ENCODE measurements at regions not wholly inside any gene's neighbourhood (a gene's known extent, or its start where the extent isn't known, plus 50 kb on each side); places are given as distances from the start of the nearest gene placed in this dataset.
"Not testable (repeated sequence)": the region's sequence is repeated elsewhere in the genome, so short reads cannot be mapped to it uniquely, and the experiment has no call there.

DNA sequence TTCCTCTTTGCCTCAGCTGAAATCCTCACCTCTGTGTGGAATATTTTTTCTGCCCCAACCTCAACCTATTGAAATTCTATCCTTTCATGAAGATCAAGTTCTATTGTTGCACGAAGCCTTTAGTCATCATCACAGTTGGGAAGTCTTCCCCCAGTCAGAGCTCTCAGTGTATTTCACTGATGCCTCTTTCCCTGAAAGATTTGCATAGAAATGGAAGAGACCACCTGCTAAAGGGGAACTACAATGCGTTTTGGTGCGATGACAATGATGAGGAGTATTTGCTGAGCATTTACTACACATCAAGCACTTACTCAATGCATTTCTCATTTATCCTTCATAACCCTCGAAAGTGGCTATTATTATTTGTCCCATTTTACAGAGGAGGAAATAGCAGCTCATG, 151.2 kb upstream of the KLF3 start:
- peaks cover 14% of the 10 kb centered on the region; the same call in 1 of the 2 replicates for H3K4me1 ChIP-seq (ENCODE audit: insufficient read depth, low read length)
- H3K36me3 ChIP-seq (ENCODE audit: insufficient read depth, low read length) = no peaks in the 10 kb centered on the region
- H3K9me3 ChIP-seq (ENCODE audit: control insufficient read depth, insufficient read depth, low read length) = no peaks in the 10 kb centered on the region
- H3K9ac ChIP-seq (ENCODE audit: low read depth, low read length) = no peak overlapping the region

- H3K4me1 ChIP-seq (ENCODE audit: insufficient read depth, low read length) = peaks cover 14% of the 10 kb centered on the region; the same call in 1 of the 2 replicates
- no peaks in the 10 kb centered on the region for H3K9me3 ChIP-seq (ENCODE audit: control insufficient read depth, insufficient read depth, low read length)
- H3K9ac ChIP-seq (ENCODE audit: low read depth, low read length) = no peak overlapping the region
- H3K36me3 ChIP-seq (ENCODE audit: insufficient read depth, low read length) = no peaks in the 10 kb centered on the region
Measured at GRCh38 chr4:38514465-38515146, 149.4 kb upstream of the KLF3 start.

DNA sequence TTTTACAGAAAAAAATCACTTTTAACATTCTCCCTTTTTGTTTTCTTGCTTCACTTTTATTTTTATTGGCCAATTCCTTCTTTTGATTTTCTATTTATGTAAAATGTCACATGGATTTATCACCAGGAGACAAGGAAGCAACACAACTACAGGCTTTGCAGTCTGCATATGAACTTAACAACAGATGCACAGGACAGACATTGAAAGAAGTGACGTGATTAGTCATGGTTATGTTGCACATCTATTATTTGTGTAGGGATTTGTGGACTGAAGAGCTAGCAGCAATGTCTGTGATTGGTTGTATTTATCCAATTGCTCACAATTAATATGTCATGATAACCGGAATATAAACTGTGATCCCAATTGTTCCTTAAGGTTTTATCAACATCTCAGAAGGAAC, 147.8 kb upstream of the KLF3 start:
- H3K9me3 ChIP-seq (ENCODE audit: control insufficient read depth, insufficient read depth, low read length) = no peaks in the 10 kb centered on the region
- H3K4me1 ChIP-seq (ENCODE audit: insufficient read depth, low read length) = peaks cover 14% of the 10 kb centered on the region; the same call in 1 of the 2 replicates
- no peaks in the 10 kb centered on the region for H3K36me3 ChIP-seq (ENCODE audit: insufficient read depth, low read length)
- no peak overlapping the region for H3K9ac ChIP-seq (ENCODE audit: low read depth, low read length)

- H3K9ac ChIP-seq (ENCODE audit: low read depth, low read length) = no peak overlapping the region
- no peaks in the 10 kb centered on the region for H3K36me3 ChIP-seq (ENCODE audit: insufficient read depth, low read length)
- H3K4me1 ChIP-seq (ENCODE audit: insufficient read depth, low read length) = 0 out of 2 replicates have a peak, but pooled peaks cover 3% of the 10 kb centered on the region
- H3K9me3 ChIP-seq (ENCODE audit: control insufficient read depth, insufficient read depth, low read length) = no peaks in the 10 kb centered on the region
Measured at GRCh38 chr4:38519666-38520065, 144.3 kb upstream of the KLF3 start.

- Histone ChIP-seq H3K4me1 (ENCODE audit: insufficient read depth, low read length) (no peaks in the 10 kb centered on the region), H3K36me3 (ENCODE audit: insufficient read depth, low read length) (no peaks in the 10 kb centered on the region), H3K9me3 (ENCODE audit: control insufficient read depth, insufficient read depth, low read length) (no peaks in the 10 kb centered on the region)
Measured at GRCh38 chr4:38523054-38523453, 140.9 kb upstream of the KLF3 start.

DNA sequence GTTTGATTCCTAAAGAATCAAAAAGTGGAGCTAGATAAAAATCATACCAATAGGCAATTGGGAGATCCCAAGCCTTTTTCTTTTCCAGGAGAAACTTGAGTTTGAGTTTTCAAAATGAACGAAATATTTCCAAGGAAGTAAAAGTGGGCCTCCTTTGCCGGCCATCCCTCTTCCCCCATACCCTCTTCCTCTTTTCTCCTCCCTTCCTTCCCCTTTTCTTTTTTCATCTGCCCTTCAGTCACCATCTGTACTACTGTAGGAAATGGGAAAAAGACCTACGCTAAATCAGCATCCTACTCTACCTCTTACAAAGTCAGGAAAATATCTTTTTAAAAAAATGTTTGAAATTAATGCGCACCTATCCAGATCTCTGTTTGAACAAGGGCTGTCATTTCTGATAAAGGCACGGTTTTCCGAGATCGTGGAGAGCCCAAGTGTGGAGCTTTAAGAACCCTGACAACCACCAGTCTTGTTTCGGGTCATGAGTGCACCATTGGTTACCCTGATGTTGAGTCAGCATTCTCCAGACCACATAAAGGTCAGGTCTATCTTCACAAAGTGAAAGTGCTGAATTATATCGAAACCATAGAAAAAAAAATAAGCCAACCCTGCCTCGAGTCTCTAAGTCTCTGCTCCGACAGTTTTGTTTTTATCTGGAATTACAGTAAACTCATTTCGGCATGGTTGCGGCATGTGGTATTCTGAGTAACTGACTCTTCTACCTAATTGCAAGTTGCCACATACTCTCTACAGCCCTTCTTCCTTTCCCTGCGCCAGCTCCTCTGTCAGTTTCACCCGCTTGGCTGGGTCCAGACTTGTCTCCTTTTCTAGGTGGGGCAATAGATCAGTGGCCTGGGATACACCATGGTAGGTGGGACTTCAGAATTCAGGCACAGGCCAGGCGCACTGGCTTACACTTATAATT, 140.2 kb upstream of the KLF3 start:
- no peaks in the 10 kb centered on the region for H3K36me3 ChIP-seq (ENCODE audit: insufficient read depth, low read length)
- no peaks in the 10 kb centered on the region for H3K4me1 ChIP-seq (ENCODE audit: insufficient read depth, low read length)
- H3K9me3 ChIP-seq (ENCODE audit: control insufficient read depth, insufficient read depth, low read length) = no peaks in the 10 kb centered on the region
- no peak overlapping the region for H3K9ac ChIP-seq (ENCODE audit: low read depth, low read length)

More at GRCh38 chr4:38523054-38523453, 140.9 kb upstream of the KLF3 start:
- H3K9ac ChIP-seq (ENCODE audit: low read depth, low read length) = no peak overlapping the region

DNA sequence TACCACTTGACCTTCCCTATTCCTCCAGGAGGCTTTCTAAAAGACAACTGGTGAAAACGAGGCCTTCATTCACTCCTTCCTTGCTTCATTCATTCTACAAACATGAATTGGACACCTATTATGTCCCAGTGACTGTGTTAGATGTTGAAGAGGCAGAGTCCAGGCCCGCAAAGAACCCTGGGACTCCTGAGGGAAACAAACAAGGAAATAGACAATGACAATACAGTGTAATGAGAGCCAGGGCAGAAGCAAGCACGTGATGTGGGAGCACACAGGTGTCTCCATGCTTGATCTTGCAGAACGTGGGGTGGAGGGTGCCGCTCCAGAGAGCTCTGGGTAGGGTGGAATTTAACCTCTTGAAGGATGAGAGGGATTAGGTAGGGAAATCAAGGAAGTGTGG, 137.6 kb upstream of the KLF3 start:
- H3K4me1 ChIP-seq (ENCODE audit: insufficient read depth, low read length) = peaks cover 5% of the 10 kb centered on the region; the same call in 1 of the 2 replicates
- no peak overlapping the region for H3K9ac ChIP-seq (ENCODE audit: low read depth, low read length)
- H3K9me3 ChIP-seq (ENCODE audit: control insufficient read depth, insufficient read depth, low read length) = no peaks in the 10 kb centered on the region
- no peaks in the 10 kb centered on the region for H3K36me3 ChIP-seq (ENCODE audit: insufficient read depth, low read length)

GRCh38 chr4:38529189-38530115, 134.5 kb upstream of the KLF3 start:
- H3K9me3 ChIP-seq (ENCODE audit: control insufficient read depth, insufficient read depth, low read length) = no peaks in the 10 kb centered on the region
- H3K9ac ChIP-seq (ENCODE audit: low read depth, low read length) = no peak overlapping the region
- no peaks in the 10 kb centered on the region for H3K36me3 ChIP-seq (ENCODE audit: insufficient read depth, low read length)
- H3K4me1 ChIP-seq (ENCODE audit: insufficient read depth, low read length) = peaks cover 6% of the 10 kb centered on the region; the same call in 1 of the 2 replicates

DNA sequence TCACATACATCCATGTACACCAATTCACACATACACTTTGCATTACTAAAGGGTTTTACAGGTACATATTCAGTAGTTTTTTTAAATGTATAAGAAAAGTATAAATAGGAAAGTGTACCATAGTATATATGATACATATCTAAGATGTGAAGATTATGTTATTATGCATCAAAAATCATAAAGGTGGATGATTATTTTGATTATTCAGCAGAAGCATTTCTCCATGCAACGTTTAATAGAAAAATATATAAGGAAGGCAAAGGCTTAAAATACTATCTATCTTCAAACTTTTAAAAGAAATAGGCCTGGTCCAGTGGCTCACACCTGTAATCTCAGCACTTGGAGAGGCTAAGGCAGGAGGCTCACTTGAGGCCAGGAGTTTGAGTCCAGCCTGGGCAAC, 133.5 kb upstream of the KLF3 start:
- Histone ChIP-seq H3K9ac (ENCODE audit: low read depth, low read length) (no peak overlapping the region), H3K9me3 (ENCODE audit: control insufficient read depth, insufficient read depth, low read length) (no peaks in the 10 kb centered on the region), H3K4me1 (ENCODE audit: insufficient read depth, low read length) (peaks cover 6% of the 10 kb centered on the region; the same call in 1 of the 2 replicates), H3K36me3 (ENCODE audit: insufficient read depth, low read length) (no peaks in the 10 kb centered on the region)

DNA sequence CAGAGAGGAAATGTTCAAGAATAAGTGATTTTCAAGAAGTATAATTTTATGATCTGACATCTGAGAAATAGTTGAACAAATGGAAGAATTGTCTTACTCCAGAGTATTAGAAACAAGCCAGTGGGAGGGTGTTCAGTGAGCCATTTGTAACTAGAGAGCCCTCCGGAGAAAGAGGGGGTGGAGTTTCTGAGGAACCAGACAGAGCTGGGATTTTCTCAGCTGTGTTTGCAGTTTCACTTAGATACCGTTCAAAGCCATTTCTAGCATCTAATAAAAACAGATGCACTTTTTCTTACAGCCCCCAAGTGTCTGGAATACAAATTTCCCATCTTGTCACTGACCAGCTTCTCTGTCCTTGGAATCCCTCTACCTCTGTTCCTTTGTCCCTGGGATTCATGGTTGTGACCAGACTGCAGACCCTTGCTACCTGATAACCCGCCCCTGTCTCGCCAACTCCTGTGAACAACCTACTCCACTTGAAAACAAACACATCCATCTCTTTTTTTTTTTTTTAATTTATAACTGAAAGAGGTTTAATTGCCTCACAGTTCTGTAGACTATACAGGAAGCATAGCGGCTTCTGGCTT, 132.8 kb upstream of the KLF3 start:
- Histone ChIP-seq H3K9me3 (ENCODE audit: control insufficient read depth, insufficient read depth, low read length) (no peaks in the 10 kb centered on the region), H3K36me3 (ENCODE audit: insufficient read depth, low read length) (no peaks in the 10 kb centered on the region)

DNA sequence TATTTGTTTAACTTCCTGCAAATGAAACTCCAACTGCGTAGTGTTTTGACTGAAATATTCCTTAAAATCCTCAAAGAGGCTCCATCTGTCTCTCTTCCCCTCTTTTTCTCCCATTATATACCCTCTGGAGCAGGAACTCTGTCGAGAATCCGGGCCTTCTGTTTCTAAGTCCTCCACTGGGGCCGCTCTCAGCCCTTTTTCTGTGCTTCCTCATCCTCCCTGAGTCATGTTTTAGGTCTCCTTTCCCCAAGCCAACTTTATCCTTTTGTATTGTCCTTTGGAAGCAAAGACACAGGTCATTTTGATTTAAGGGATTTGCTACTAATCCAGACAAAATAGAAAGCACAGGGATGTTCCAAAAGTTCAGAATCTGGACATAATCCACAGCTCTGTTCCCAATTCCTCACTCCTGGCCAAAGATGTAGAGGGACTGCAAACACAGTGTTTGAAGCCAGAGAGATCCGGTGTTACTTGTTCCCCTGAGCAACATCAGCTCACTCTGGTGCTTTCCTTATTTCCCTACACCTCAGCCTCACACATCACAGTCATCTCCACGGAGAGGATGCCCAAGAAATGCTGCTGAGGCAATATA, 131.0 kb upstream of the KLF3 start:
- H3K9ac ChIP-seq (ENCODE audit: low read depth, low read length) = no peak overlapping the region
- H3K36me3 ChIP-seq (ENCODE audit: insufficient read depth, low read length) = no peaks in the 10 kb centered on the region
- peaks cover 6% of the 10 kb centered on the region; the same call in 1 of the 2 replicates for H3K4me1 ChIP-seq (ENCODE audit: insufficient read depth, low read length)
- H3K9me3 ChIP-seq (ENCODE audit: control insufficient read depth, insufficient read depth, low read length) = no peaks in the 10 kb centered on the region

More for the DNA sequence above, 132.8 kb upstream of the KLF3 start:
- peaks cover 6% of the 10 kb centered on the region; the same call in 1 of the 2 replicates for H3K4me1 ChIP-seq (ENCODE audit: insufficient read depth, low read length)
- no peak overlapping the region; the same call in 1 of the 2 replicates for H3K9ac ChIP-seq (ENCODE audit: low read depth, low read length)

DNA sequence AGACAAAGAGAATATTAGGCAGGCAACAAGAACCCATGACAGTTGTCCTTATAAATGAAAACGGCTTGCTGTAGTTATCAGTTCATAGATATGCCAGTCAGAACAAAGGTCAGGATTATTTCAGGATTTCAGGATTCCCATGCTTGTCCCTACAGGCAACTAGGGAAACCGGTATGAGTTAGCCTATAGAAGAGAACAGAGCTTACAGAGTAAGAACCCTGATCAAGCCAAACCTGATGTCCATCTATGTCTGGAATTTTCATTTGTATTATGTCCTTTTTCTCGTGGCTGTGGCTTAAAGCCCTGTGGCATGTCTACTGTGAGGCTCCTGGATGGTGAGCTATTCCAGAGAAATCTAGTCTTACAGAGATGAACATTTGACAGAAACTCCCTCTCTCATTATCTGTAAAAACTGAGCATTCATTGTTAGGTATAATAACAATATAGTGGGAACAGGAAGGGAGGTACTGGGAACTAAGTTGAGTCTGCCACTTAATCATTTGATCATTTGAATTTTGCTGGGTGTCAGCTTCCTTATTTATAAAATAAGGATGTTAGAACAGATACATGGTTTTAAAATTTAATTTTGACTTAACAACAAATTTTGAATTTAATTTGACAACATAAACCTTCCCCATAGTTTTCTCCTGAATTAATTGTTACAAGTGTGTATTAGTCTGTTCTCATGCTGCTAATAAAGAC, 129.5 kb upstream of the KLF3 start:
- H3K9ac ChIP-seq (ENCODE audit: low read depth, low read length) = no peak overlapping the region
- H3K4me1 ChIP-seq (ENCODE audit: insufficient read depth, low read length) = peaks cover 6% of the 10 kb centered on the region; the same call in 1 of the 2 replicates
- H3K36me3 ChIP-seq (ENCODE audit: insufficient read depth, low read length) = no peaks in the 10 kb centered on the region
- H3K9me3 ChIP-seq (ENCODE audit: control insufficient read depth, insufficient read depth, low read length) = no peaks in the 10 kb centered on the region

GRCh38 chr4:38535071-38535470, 128.9 kb upstream of the KLF3 start:
- H3K36me3 ChIP-seq (ENCODE audit: insufficient read depth, low read length); H3K4me1 ChIP-seq (ENCODE audit: insufficient read depth, low read length); H3K9ac ChIP-seq (ENCODE audit: low read depth, low read length); H3K9me3 ChIP-seq (ENCODE audit: control insufficient read depth, insufficient read depth, low read length): not testable (repeated sequence)

All from ES-I3 (cell line).